Ascending aorta (tissue), 2 donors: ENCODE measurements at regions not wholly inside any gene's neighbourhood (a gene's known extent, or its start where the extent isn't known, plus 50 kb on each side); places are given as distances from the start of the nearest gene placed in this dataset.

Source experiments
- DNase-seq, 2 donors: peaks; one replicate each; pipeline ENCODE4 v3.0.0-alpha.2; 2019; ENCODE audit warnings: low spot score in 2 of 2
- H3K27ac ChIP-seq, 2 donors: fragments of 200-600 bp; sonication (generic); one replicate each; pipeline ENCODE4 v1.5.1; 2016 to 2017; ENCODE audit warnings: mild to moderate bottlenecking in 1 of 2
- H3K27me3 ChIP-seq: fragments of 200-600 bp; sonication (generic); one replicate; pipeline ENCODE4 v1.5.1; 2017
- H3K36me3 ChIP-seq, 2 donors: fragments of 200-600 bp; sonication (generic); one replicate each; pipeline ENCODE4 v1.5.1; 2016
- H3K4me1 ChIP-seq, 2 donors: fragments of 200-600 bp; sonication (generic); one replicate each; pipeline ENCODE4 v1.5.1; 2016 to 2017; ENCODE audit warnings: mild to moderate bottlenecking in 1 of 2
- H3K4me3 ChIP-seq, 2 donors: fragments of 200-600 bp; sonication (generic); one replicate each; pipeline ENCODE4 v1.5.1; 2016 to 2017; ENCODE audit warnings: mild to moderate bottlenecking in 1 of 2
- H3K9me3 ChIP-seq, 2 donors: fragments of 200-600 bp; sonication (generic); one replicate each; pipeline ENCODE4 v1.5.1; 2016
- intact Hi-C: fragments of 100-400 bp; cut with DNase I; formaldehyde crosslinking; loops from one replicate; pipeline ENCODE4 v1.15.1; 2023
- TF ChIP-seq, protein P1 (sequence below), 3 experiments: fragments of 200-600 bp in 2 of 3; fragments of 450-650 bp in 1 of 3; sonication (generic) in 2 of 3; IDR thresholded peaks; one replicate each; pipeline ENCODE4 v1.5.1; 2016 to 2019; ENCODE audit warnings: antibody characterized with exemption in 3 of 3, mild to moderate bottlenecking in 1 of 3, moderate library complexity in 1 of 3

DNA sequence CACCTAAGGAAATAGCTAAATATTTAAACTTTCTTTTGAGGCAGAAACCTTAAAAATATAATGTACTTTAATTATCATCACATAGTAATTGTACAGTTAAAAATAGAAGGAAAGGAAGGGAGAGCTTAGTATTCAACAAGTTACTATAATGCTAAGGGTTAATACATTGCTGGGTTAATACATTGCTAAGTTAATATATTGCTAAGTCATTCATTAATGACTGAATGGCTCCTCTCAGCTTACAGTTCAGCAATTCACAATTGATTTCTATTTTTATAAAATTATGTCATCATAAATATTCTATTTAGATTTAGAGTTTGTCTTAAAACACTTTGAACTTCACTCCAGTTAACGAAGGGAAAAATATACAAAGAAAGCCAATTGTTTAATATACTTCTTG is 207.9 kb downstream of the BMP4 start:
- DNase-seq: no peak
- TF ChIP-seq, protein P1, sequence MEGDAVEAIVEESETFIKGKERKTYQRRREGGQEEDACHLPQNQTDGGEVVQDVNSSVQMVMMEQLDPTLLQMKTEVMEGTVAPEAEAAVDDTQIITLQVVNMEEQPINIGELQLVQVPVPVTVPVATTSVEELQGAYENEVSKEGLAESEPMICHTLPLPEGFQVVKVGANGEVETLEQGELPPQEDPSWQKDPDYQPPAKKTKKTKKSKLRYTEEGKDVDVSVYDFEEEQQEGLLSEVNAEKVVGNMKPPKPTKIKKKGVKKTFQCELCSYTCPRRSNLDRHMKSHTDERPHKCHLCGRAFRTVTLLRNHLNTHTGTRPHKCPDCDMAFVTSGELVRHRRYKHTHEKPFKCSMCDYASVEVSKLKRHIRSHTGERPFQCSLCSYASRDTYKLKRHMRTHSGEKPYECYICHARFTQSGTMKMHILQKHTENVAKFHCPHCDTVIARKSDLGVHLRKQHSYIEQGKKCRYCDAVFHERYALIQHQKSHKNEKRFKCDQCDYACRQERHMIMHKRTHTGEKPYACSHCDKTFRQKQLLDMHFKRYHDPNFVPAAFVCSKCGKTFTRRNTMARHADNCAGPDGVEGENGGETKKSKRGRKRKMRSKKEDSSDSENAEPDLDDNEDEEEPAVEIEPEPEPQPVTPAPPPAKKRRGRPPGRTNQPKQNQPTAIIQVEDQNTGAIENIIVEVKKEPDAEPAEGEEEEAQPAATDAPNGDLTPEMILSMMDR (IDR thresholded peaks at IDR 0.05): no peak
- Histone ChIP-seq H3K9me3 (no peaks in the 10 kb centered on the region), H3K4me3 (no peak overlapping the region), H3K27me3 (no peaks in the 10 kb centered on the region), H3K27ac (no peak overlapping the region), H3K36me3 (no peaks in the 10 kb centered on the region), H3K4me1 (no peaks in the 10 kb centered on the region)
- intact Hi-C loops: no loop called here

DNA sequence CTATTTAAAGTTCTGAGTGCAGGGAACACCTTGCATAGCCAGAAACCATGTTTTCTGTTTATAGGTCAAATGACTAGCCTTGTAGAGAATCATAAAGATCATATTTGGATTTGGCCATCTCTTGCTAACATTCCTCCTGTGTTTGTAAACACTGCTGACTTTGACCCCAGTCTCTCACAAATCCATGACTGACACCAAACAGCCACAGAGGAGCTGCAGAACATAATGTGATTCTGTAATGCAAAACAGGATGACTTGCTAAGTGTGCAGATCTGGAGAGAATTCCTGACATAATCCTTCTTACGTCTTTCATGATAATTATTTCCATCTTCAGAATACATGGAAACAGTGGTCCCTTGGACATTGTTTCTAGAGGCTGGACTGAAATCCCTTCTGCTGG is 211.8 kb downstream of the BMP4 start:
- no peak overlapping the region for H3K27ac ChIP-seq

DNA sequence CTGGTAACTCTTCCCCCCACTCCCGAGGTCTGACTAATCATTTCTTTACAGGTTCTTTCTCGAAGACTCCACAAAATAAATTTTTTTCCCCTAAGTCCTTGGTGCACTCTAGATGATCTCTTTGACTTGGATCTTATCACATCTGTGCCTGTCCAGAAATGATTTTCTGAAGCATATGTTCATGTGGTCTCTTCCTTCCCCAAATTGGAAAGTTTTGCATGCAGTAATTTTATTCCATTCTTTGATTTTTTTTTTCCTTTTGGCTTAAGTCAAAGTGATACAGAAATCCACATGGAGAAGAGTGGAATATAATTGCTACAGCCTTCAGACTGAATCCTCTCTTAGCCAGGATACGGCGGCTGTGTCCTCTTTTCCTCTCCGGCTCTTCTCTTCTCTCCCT is 213.3 kb downstream of the BMP4 start:
- Histone ChIP-seq H3K9me3 (no peaks in the 10 kb centered on the region), H3K27ac (no peak overlapping the region), H3K4me3 (no peak overlapping the region), H3K4me1 (no peaks in the 10 kb centered on the region), H3K27me3 (no peaks in the 10 kb centered on the region), H3K36me3 (no peaks in the 10 kb centered on the region)
- DNase-seq: no peak
- TF ChIP-seq, protein P1 (IDR thresholded peaks at IDR 0.05): no peak
- intact Hi-C loops: no loop called here

More for the DNA sequence above, 211.8 kb downstream of the BMP4 start:
- intact Hi-C loops: no loop called here
- no peak for DNase-seq
- Histone ChIP-seq H3K27me3 (no peaks in the 10 kb centered on the region), H3K4me1 (no peaks in the 10 kb centered on the region), H3K9me3 (no peaks in the 10 kb centered on the region), H3K36me3 (no peaks in the 10 kb centered on the region), H3K4me3 (no peak overlapping the region)
- TF ChIP-seq, protein P1 (IDR thresholded peaks at IDR 0.05): no peak

DNA sequence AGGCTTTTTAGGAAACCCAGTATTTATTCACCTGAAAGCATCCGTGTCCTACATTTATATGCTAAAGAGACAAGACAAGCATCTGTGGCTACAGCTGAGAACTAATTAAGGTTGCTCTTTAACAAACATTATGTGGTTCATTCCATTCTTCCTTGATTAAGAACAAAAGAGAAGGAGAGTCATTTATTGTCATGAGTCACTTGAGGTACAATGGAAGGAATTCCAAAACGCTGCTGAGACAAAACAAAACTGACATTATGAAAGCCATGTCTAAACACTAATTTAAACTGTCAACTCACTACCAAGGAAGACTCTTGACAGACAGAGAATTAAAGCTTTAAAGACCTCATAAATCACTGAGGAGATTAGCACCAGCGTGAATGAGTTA is 214.4 kb downstream of the BMP4 start:
- no peak overlapping the region for H3K4me3 ChIP-seq
- H3K27ac ChIP-seq: no peak overlapping the region
- intact Hi-C loops: no loop called here
- H3K9me3 ChIP-seq: no peaks in the 10 kb centered on the region
- H3K36me3 ChIP-seq: no peaks in the 10 kb centered on the region
- TF ChIP-seq, protein P1 (IDR thresholded peaks at IDR 0.05): no peak
- no peaks in the 10 kb centered on the region for H3K4me1 ChIP-seq
- DNase-seq: no peak
- no peaks in the 10 kb centered on the region for H3K27me3 ChIP-seq

DNA sequence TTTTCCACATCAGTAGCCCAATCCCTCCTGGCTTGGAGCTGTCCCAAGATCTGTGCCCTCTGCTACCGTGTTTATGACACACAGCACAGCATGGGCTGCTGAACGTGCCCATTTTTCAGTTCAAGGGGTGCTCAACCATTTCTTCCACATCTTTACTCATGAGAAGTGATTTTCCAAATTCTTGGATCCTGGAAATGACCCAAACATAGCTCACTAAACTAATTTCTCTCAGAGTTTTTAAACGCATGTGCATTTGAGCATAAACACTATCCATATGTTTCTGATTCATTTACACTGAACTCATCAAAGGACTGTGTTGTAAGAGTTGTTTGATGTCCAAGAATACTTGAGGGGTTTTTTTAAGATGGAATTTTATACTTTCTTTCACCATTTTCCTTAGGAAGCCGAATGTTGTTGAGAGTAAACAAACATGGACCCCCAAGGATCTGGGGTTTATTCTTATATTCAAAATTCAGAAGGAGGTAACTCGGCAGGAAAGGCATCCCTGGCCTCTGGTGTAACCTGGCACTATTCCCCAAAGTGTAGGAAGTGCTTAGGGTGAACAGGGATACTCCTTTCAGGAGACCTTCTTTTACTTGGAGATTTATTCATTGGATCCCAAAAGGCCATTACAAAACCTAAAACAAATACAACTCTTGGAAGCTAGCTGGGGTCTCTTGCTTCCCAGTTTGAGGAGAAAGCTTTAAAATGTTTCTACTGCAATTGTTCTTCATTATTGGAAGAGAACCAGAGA is 215.0 kb downstream of the BMP4 start:
- no peaks in the 10 kb centered on the region for H3K27me3 ChIP-seq
- H3K9me3 ChIP-seq: no peaks in the 10 kb centered on the region
- no peak overlapping the region for H3K27ac ChIP-seq
- TF ChIP-seq, protein P1 (IDR thresholded peaks at IDR 0.05): no peak
- no peaks in the 10 kb centered on the region for H3K4me1 ChIP-seq
- no peak for DNase-seq
- intact Hi-C loops: no loop called here
- H3K36me3 ChIP-seq: no peaks in the 10 kb centered on the region
- H3K4me3 ChIP-seq: no peak overlapping the region

DNA sequence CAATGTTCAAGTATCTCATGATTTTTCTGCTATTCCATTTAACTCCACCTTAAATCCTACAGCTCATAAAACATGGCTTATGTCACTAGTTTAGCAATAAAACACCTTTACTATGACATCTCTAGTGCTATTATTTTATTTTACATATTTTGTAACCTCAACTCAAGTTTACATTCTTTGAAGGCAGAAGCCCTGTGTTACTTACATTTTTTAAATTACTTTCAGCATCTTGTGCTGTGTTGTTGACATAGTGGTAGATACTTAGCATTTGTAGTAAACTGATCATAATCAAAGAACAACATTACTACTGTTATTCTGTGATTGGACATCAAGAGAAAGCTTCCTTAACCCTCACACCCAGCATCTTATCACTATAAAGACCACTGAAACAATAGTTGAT is 216.1 kb downstream of the BMP4 start:
- H3K27me3 ChIP-seq: no peaks in the 10 kb centered on the region
- TF ChIP-seq, protein P1 (IDR thresholded peaks at IDR 0.05): no peak
- H3K36me3 ChIP-seq: no peaks in the 10 kb centered on the region
- H3K4me1 ChIP-seq: no peaks in the 10 kb centered on the region
- no peaks in the 10 kb centered on the region for H3K9me3 ChIP-seq
- H3K27ac ChIP-seq: no peak overlapping the region
- no peak for DNase-seq
- intact Hi-C loops: no loop called here
- H3K4me3 ChIP-seq: no peak overlapping the region
